ENCODE measurements at regions not wholly inside any gene's neighbourhood (a gene's known extent, or its start where the extent isn't known, plus 50 kb on each side); places are given as distances from the start of the nearest gene placed in this dataset.
A peak's percentile ranks its signal among the peaks of the same experiment; 100 is the strongest.

DNA sequence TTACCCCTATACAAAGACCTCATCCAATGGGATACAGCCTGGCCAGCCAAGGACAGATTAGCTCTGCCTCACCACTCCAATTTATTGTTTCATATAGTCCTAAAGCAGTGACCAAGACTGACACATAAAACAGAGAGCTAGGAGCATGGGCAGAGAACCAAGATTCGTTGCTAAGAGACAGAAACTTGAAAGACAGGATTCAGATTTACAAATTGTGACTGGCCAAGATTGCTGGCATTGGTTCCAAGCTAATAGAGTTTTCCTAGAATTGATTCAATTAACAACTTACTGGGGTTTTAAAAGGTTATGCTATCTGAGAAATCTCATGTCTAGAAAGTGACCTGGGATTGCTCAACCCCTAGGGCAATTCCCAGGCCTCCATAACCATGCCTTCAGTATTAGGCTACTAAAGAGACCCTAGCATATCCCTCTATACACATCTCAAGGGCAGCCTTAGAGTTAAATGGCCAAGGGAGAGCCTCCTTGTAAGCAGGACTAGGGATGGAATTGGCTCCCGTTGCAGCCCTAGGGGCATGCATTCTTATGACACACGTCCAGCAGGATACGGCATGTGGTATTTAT, 75.6 kb downstream of the ICOS start:
- DNase-seq, result peak; percentile 62

GRCh38 chr2:204015118-204015843, 78.7 kb downstream of the ICOS start:
- no peak for DNase-seq

DNA sequence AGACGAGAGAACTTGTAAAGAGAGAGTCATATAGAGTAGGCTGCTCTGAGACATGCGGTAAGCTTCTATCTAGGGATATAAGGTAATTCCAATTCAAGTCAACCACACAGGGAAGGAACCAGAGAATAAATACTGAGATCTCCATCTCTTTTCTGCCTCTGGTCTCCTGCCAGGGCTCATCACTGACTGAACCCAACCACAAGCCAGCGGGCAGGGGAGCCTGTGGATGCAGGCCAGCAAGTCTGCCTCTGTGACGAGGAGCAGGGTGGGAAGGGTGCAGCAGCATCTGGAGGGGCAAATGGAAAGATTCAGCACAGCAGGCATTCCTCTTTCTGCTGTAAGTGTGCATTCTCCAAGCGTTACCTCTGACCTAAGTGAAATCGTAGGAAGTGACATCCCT, 82.2 kb downstream of the ICOS start:
- peak; percentile 74 for DNase-seq

- DNase-seq, result no peak
Observed at GRCh38 chr2:204019572-204020501, 83.3 kb downstream of the ICOS start.

GRCh38 chr2:204021290-204022081, 84.9 kb downstream of the ICOS start:
- DNase-seq, result no peak

- no peak for DNase-seq
Observed at GRCh38 chr2:204022550-204022949, 86.0 kb downstream of the ICOS start.

- DNase-seq, result no peak
Observed at GRCh38 chr2:204023088-204023487, 86.5 kb downstream of the ICOS start.

DNA sequence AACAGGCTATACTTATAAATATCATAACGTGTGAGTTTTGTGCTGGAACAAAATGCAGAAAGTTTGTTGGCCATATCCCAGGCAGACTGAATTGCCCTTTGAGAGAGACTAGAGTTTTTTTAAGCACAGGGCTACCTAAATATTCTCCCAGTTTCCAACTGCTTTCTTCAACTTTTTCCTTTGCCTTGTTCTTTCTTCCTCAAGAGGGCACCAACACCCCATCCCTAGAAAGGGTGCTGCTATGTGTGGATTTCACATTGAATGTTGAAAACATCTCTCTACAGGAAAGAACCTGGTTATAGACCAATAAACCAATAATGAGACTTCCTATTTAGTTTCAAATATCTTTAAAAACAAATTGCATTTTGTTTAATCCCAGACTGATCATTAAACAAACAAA, 87.9 kb downstream of the ICOS start:
- peak; percentile 32 for DNase-seq

DNA sequence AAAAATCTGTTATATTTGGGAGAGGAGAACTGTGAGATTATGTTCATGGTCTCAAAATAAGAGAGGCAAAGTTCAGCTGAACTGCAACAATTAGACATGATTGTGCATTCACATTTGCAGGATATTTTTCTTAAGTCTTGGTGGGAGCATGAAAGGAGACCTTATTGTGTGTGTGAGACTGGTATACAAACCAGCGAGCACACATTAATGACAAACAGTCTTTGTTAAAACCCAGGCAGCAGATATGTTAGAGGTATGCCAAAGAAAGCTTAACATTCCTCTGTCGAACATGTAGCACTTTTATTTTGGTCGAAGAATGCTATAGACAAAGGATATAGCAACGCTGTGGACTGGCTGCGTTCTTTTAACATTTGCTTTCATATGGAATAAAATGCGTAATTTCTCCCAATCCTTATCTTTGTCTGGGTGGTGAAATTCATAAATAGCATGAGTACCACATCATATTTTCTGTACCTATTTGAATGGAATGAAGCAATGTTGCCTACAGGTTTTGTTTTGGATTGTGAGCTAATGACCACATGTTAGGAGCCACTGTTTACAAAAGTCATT, 88.4 kb downstream of the ICOS start:
- DNase-seq, result no peak

DNA sequence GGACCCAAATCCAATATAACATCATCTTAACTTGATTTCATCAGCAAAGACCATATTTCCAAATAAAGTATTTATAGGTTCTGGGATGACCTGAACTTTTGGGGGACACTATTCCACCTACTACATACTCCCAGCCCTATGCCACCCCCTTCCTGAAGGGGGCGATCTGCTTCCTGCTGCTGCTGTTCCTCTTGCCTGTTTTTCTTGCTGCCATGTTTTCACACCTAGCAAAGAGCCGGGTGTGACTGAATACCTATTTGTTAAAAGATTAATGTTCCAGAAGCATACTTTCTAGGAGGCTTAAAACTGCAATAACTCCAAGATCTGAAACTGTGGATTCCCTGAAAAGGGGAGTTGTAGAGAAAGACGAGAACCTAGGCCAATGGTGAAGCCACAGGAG, 89.7 kb downstream of the ICOS start:
- no peak for DNase-seq

GRCh38 chr2:204027091-204027490, 90.5 kb downstream of the ICOS start:
- no peak for DNase-seq

- peak; percentile 57 for DNase-seq
Observed at GRCh38 chr2:204030322-204030721, 93.8 kb downstream of the ICOS start.

DNA sequence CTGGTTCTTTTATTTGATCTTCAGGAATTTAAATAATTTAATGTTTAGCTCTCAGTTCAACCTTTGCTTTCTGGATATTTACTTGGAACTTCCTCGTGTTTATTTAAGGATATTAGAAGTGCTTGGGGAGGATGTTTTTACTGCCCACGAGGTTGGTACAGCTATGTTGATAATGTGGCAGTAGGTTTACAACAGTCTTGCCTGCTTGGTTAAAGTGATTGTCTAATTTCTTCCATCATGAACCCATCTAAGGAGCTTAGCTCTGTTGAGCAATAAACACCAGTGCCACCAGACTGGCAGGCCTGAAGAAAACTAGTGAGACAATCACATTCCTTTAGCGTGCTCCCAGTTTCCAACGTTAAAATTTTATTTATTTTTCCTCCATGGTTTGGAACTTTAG, 94.5 kb downstream of the ICOS start:
- DNase-seq, result no peak

- DNase-seq, result peak; percentile 92
Observed at GRCh38 chr2:204032301-204032700, 95.7 kb downstream of the ICOS start.

- no peak for DNase-seq
Observed at GRCh38 chr2:204033611-204034495, 97.3 kb downstream of the ICOS start.

DNA sequence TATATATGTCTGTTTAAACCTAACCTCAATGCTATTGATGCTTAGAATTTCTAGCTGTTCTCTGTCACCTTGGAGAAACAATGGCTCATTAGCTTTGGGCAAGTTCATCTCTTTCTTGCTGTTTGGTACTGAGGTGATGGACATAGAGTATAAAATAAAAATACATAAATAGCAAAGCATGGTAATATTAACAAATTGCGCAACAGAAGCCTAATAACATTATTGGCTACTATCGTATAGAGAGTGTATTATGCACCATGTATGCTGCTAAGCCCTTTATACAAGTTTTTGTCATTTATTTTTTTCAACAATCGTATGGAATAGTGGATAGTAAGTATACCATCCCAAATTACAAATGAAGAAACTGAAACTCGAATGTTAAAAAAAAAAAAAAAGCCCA, 100.1 kb downstream of the ICOS start:
- no peak for DNase-seq

DNA sequence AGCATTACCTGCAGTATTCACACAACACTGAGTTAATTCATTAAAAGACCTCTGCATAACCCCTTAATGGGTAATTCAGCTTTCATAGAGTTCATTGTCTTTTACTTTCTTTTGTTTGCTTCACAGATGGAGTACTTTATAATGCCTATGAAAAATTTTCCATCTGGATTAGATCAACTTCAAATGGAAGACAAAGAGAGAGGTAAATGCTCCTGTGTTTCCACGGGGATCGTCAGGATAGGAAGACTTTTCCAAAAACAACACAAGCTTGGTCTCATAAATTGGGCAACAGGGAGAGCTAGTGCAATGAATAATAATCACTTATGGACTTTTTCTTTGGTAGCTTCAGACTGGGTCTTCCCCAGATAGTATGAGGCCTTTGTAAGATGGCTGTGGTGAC, 100.7 kb downstream of the ICOS start:
- no peak for DNase-seq

DNA sequence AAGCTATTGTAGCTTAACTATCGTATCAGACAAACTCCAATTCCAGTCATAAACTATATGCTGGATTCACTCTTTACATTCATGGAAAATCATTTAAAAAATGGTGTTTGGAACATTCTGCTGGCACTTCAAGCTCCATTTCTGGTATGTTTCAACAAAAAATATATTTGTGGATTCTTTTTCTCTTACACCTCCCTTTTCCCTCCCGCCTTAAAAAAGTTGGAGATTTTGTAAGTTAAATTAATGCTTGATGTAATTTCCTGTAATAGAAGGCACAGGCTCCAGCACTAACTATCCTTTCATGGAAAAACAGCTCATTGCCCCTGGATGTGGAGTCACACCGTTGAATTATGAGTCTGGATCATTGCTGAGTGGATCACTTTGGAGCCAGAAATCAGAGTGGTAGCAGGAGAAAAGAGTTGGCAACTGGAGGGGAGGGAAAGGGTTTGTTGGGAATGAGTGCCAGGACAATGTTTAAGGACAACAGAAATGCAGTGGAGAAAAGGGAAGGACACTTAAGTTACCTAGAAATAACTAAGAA, 102.8 kb downstream of the ICOS start:
- DNase-seq, result no peak

GRCh38 chr2:204040016-204040415, 103.5 kb downstream of the ICOS start:
- no peak for DNase-seq

- DNase-seq, result no peak
Observed at GRCh38 chr2:204042401-204042800, 105.8 kb downstream of the ICOS start.

DNA sequence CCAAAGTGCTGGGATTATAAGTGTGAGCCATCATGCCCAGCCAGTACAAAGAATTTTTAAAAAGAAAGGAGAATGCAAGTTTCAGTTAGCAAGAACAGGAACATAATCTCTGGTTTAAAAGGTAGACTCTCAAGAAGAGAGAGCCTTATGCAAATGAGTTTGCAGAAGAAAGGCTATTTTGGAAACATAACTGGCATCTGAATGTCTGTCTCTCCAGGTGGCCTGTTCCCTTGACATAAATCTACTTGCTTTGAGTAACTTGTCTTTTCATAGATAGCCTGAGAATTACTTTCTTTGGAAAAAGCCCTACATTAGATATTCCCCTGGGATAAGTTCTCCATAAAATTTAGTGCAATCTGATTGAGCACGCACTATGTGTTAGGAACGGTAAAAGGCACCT, 109.6 kb downstream of the ICOS start:
- no peak for DNase-seq
